Liver (tissue), 8 donors: ENCODE measurements at regions not wholly inside any gene's neighbourhood (a gene's known extent, or its start where the extent isn't known, plus 50 kb on each side); places are given as distances from the start of the nearest gene placed in this dataset.

Experiments
- DNase-seq: peaks from one replicate; pipeline ENCODE4 v3.0.0-alpha.2; 2017; ENCODE audit warnings: low spot score
- H3K27ac ChIP-seq, 2 donors: one replicate each; pipeline ENCODE4 v1.7.0; 2013; ENCODE audit warnings: inconsistent platforms in 2 of 2, low read length in 2 of 2, control low read depth in 1 of 2, low read depth in 1 of 2, mild to moderate bottlenecking in 1 of 2
- H3K27me3 ChIP-seq, 4 donors: one replicate each; pipeline versions ENCODE4 v1.6.1 to v1.7.0; 2013; ENCODE audit warnings: low read length in 3 of 4, inconsistent platforms in 1 of 4, mild to moderate bottlenecking in 1 of 4, moderate library complexity in 1 of 4; ENCODE audit not compliant: control insufficient read depth in 4 of 4, insufficient read depth in 4 of 4
- H3K36me3 ChIP-seq, 4 donors: one replicate each; pipeline versions ENCODE4 v1.6.1 to v1.7.0; 2013; ENCODE audit warnings: low read length in 3 of 4, mild to moderate bottlenecking in 3 of 4, low read depth in 1 of 4, moderate library complexity in 1 of 4; ENCODE audit not compliant: control insufficient read depth in 4 of 4, insufficient read depth in 3 of 4
- H3K4me1 ChIP-seq, 4 donors: one replicate each; pipeline versions ENCODE4 v1.6.1 to v1.7.0; 2013; ENCODE audit warnings: low read length in 3 of 4, mild to moderate bottlenecking in 3 of 4, moderate library complexity in 1 of 4; ENCODE audit not compliant: control insufficient read depth in 4 of 4, insufficient read depth in 4 of 4
- H3K4me3 ChIP-seq, 3 donors: one replicate each; pipeline versions ENCODE4 v1.6.1 to v1.7.0; 2013; ENCODE audit warnings: low read length in 3 of 3, control low read depth in 1 of 3, low read depth in 1 of 3, mild to moderate bottlenecking in 1 of 3
- H3K9ac ChIP-seq, 2 donors: one replicate each; pipeline ENCODE4 v1.7.0; 2013; ENCODE audit warnings: low read length in 2 of 2, mild to moderate bottlenecking in 2 of 2, moderate library complexity in 2 of 2, control low read depth in 1 of 2, low read depth in 1 of 2
- H3K9me3 ChIP-seq, 4 donors: one replicate each; pipeline versions ENCODE4 v1.6.1 to v1.7.0; 2013; ENCODE audit warnings: low read length in 3 of 4; ENCODE audit not compliant: control insufficient read depth in 4 of 4
- CTCF ChIP-seq: fragments of 150-350 bp; IDR thresholded peaks from 2 replicates; pipeline ENCODE4 v1.5.1; 2017; ENCODE audit warnings: improper control_type of control experiment, low read depth, low read length; ENCODE audit not compliant: missing input control
- EGR1 ChIP-seq, 2 donors: IDR thresholded peaks; 2 replicates each; pipeline ENCODE4 v1.6.1; 2016 to 2018; ENCODE audit warnings: antibody characterized with exemption in 2 of 2, low read depth in 2 of 2
- FOXA2 ChIP-seq: IDR thresholded peaks from 2 replicates; pipeline ENCODE4 v1.6.1; 2016; ENCODE audit warnings: antibody characterized with exemption
- HNF4G ChIP-seq: IDR thresholded peaks from 2 replicates; pipeline ENCODE4 v1.6.1; 2016; ENCODE audit warnings: antibody characterized with exemption
- JUND ChIP-seq, 2 donors: IDR thresholded peaks; 2 replicates each; pipeline ENCODE4 v1.6.1; 2016; ENCODE audit warnings: antibody characterized with exemption in 2 of 2
- NR2F2 ChIP-seq: IDR thresholded peaks from 2 replicates; pipeline ENCODE4 v1.6.1; 2016; ENCODE audit warnings: antibody characterized with exemption
- RAD21 ChIP-seq, 2 donors: IDR thresholded peaks; 2 replicates each; pipeline ENCODE4 v1.6.1; 2016; ENCODE audit warnings: antibody characterized with exemption in 2 of 2, mild to moderate bottlenecking in 2 of 2
- RXRA ChIP-seq, 2 donors: IDR thresholded peaks; 2 replicates each; pipeline ENCODE4 v1.6.1; 2017 to 2018; ENCODE audit warnings: antibody characterized with exemption in 2 of 2, mild to moderate bottlenecking in 1 of 2
- TAF1 ChIP-seq: conservative IDR thresholded peaks from 2 replicates; pipeline ENCODE4 v1.6.1; 2016; ENCODE audit warnings: antibody characterized with exemption, mild to moderate bottlenecking
- YY1 ChIP-seq: IDR thresholded peaks from 2 replicates; pipeline ENCODE4 v1.6.1; 2016; ENCODE audit warnings: antibody characterized with exemption, mild to moderate bottlenecking
- whole genome bisulfite sequencing: extraction: QIAGEN DNeasy Blood & Tissue Kit; methylation state at CpG from one replicate; pipeline ENCODE4 v1.1.7; 2013; 5-methylcytosine and 5-hydroxymethylcytosine counted together
- TF ChIP-seq, protein P1 (sequence below): IDR thresholded peaks from 2 replicates; pipeline ENCODE4 v1.6.1; 2016; ENCODE audit warnings: antibody characterized with exemption
- TF ChIP-seq, protein P2 (sequence below): IDR thresholded peaks from 2 replicates; pipeline ENCODE4 v1.6.1; 2016; ENCODE audit warnings: antibody characterized with exemption
- TF ChIP-seq, protein P3 (sequence below): IDR thresholded peaks from 2 replicates; pipeline ENCODE4 v1.6.1; 2016; ENCODE audit warnings: antibody characterized with exemption, mild to moderate bottlenecking
- TF ChIP-seq, protein P4 (sequence below): IDR thresholded peaks from 2 replicates; pipeline ENCODE4 v1.6.1; 2016; ENCODE audit warnings: antibody characterized with exemption
- donor health status: healthy.
- donor health status: healthy.
- donor health status: healthy.
- donor health status: healthy.
- donor health status: healthy.

- 84% methylated on average over 4 of the region's 4 CpGs for WGBS
- TF ChIP-seq EGR1 (IDR thresholded peaks at IDR 0.05; ENCODE audit: low read depth in 2 of 2): no peak
- no peak for TF ChIP-seq TAF1
- TF ChIP-seq HNF4G: no peak
- Histone ChIP-seq H3K27me3 (no peaks in the 10 kb centered on the region), H3K4me3 (no peak overlapping the region), H3K9me3 (no peaks in the 10 kb centered on the region), H3K4me1 (peaks cover 2 to 6% (median 5%) of the 10 kb centered on the region in 4 donors), H3K9ac (no peak overlapping the region), H3K36me3 (no peaks in the 10 kb centered on the region), H3K27ac (no peak overlapping the region)
- DNase-seq: no peak
Observed at GRCh38 chr4:128721896-128722295, 87.6 kb upstream of the JADE1 start.

- Histone ChIP-seq H3K27ac (no peak overlapping the region), H3K27me3 (no peaks in the 10 kb centered on the region), H3K9me3 (no peaks in the 10 kb centered on the region), H3K4me3 (no peak overlapping the region), H3K36me3 (no peaks in the 10 kb centered on the region), H3K4me1 (peaks cover 2 to 3% (median 2%) of the 10 kb centered on the region in 4 donors), H3K9ac (no peak overlapping the region)
- TF ChIP-seq, protein P1, sequence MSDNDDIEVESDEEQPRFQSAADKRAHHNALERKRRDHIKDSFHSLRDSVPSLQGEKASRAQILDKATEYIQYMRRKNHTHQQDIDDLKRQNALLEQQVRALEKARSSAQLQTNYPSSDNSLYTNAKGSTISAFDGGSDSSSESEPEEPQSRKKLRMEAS: no peak
- TF ChIP-seq, protein P2, sequence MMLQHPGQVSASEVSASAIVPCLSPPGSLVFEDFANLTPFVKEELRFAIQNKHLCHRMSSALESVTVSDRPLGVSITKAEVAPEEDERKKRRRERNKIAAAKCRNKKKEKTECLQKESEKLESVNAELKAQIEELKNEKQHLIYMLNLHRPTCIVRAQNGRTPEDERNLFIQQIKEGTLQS: no peak
- TF ChIP-seq JUND (IDR thresholded peaks at IDR 0.05) (no peak), RAD21 (IDR thresholded peaks at IDR 0.05) (no peak), TAF1 (no peak), YY1 (no peak), EGR1 (IDR thresholded peaks at IDR 0.05; ENCODE audit: low read depth in 2 of 2) (no peak), CTCF (no peak), NR2F2 (no peak), RXRA (IDR thresholded peaks at IDR 0.05) (no peak), FOXA2 (no peak)
- TF ChIP-seq, protein P3, sequence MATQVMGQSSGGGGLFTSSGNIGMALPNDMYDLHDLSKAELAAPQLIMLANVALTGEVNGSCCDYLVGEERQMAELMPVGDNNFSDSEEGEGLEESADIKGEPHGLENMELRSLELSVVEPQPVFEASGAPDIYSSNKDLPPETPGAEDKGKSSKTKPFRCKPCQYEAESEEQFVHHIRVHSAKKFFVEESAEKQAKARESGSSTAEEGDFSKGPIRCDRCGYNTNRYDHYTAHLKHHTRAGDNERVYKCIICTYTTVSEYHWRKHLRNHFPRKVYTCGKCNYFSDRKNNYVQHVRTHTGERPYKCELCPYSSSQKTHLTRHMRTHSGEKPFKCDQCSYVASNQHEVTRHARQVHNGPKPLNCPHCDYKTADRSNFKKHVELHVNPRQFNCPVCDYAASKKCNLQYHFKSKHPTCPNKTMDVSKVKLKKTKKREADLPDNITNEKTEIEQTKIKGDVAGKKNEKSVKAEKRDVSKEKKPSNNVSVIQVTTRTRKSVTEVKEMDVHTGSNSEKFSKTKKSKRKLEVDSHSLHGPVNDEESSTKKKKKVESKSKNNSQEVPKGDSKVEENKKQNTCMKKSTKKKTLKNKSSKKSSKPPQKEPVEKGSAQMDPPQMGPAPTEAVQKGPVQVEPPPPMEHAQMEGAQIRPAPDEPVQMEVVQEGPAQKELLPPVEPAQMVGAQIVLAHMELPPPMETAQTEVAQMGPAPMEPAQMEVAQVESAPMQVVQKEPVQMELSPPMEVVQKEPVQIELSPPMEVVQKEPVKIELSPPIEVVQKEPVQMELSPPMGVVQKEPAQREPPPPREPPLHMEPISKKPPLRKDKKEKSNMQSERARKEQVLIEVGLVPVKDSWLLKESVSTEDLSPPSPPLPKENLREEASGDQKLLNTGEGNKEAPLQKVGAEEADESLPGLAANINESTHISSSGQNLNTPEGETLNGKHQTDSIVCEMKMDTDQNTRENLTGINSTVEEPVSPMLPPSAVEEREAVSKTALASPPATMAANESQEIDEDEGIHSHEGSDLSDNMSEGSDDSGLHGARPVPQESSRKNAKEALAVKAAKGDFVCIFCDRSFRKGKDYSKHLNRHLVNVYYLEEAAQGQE: no peak
- no peak for DNase-seq
- WGBS: 84% methylated on average over 4 of the region's 4 CpGs
Observed at GRCh38 chr4:128720270-128720669, 89.2 kb upstream of the JADE1 start.

- DNase-seq: no peak
- H3K4me3 ChIP-seq: no peak overlapping the region
- no peaks in the 10 kb centered on the region for H3K9me3 ChIP-seq
- no peak for TF ChIP-seq HNF4G
- TF ChIP-seq, protein P4, sequence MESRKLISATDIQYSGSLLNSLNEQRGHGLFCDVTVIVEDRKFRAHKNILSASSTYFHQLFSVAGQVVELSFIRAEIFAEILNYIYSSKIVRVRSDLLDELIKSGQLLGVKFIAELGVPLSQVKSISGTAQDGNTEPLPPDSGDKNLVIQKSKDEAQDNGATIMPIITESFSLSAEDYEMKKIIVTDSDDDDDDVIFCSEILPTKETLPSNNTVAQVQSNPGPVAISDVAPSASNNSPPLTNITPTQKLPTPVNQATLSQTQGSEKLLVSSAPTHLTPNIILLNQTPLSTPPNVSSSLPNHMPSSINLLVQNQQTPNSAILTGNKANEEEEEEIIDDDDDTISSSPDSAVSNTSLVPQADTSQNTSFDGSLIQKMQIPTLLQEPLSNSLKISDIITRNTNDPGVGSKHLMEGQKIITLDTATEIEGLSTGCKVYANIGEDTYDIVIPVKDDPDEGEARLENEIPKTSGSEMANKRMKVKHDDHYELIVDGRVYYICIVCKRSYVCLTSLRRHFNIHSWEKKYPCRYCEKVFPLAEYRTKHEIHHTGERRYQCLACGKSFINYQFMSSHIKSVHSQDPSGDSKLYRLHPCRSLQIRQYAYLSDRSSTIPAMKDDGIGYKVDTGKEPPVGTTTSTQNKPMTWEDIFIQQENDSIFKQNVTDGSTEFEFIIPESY: no peak
- no peaks in the 10 kb centered on the region for H3K4me1 ChIP-seq
- WGBS: 82% methylated on average over 1 of the region's 1 CpG
- no peak overlapping the region for H3K27ac ChIP-seq
- H3K27me3 ChIP-seq: no peaks in the 10 kb centered on the region
- H3K36me3 ChIP-seq: no peaks in the 10 kb centered on the region
- no peak overlapping the region for H3K9ac ChIP-seq
Observed at GRCh38 chr4:128718768-128719167, 90.7 kb upstream of the JADE1 start.
